DMS153 (cell line): ENCODE measurements at regions not wholly inside any gene's neighbourhood (a gene's known extent, or its start where the extent isn't known, plus 50 kb on each side); places are given as distances from the start of the nearest gene placed in this dataset.

ENCODE experiments used
- DNase-seq: peaks from one replicate; lab custom pipeline; 2025; lab: John Stamatoyannopoulos, UW

- no peak for DNase-seq
Measured at GRCh38 chr9:73655831-73656230, 504.2 kb downstream of the ANXA1 start.

DNA sequence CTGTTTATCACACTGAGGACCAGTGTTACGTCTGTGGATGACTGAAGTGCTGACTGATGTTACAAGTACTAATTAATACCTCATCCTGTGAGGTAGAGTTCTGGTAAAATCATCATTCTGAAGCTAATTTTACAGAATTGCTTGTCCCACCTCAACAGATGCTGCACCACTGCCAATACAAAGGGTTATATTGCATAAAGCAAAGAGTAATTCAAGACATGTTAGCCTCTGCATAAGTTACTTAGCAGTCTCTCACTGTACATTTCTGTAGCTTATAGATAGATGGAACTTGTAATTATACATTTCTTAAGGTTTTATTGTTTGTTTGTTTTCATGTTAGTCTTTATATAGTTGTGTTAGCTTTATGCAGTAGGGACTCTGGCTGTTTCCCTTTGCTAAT lies 513.6 kb downstream of the ANXA1 start:
- DNase-seq, result no peak

GRCh38 chr9:73667749-73668148 lies 516.1 kb downstream of the ANXA1 start:
- no peak for DNase-seq

DNA sequence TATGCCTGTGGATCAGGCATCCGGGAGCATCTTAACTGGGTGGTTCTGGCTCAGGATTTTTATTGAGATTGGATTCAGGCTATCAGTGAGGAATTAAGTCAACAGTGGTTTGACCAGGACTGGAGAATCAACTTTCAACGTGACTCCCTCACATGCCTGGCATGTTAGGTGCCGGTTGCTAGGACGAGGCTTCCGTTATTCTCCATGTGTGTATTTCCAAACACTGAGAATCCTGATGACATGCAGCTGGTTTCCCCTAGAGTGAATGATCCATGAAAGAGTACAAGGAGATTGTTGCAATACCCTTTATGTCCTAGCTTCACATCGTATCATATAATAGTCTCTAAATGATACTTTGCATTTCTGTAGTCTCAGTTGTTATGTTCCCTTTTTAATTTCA lies 529.2 kb downstream of the ANXA1 start:
- DNase-seq, result peak; percentile 66

DNA sequence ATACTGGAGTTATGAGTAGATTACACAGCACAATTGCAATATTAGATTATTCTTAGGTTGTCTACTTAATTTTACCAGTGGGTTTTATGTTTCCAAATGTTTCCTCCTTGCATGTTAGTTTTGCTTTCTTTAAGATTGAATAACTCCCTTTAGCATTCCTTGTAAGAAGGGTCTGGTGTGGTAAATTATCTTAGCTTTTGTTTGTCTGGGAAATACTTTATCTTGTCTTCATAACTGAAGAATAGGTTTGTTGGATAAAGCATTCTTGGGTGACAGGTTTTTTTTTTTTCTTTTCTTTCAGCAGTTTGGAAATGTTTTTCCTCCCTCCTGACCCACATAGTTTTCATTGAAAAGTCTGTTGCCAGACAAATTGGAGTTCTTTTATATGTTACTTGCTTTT lies 531.1 kb downstream of the ANXA1 start:
- no peak for DNase-seq

GRCh38 chr9:73683862-73684591 lies 532.4 kb downstream of the ANXA1 start:
- DNase-seq, result peak; percentile 47

DNA sequence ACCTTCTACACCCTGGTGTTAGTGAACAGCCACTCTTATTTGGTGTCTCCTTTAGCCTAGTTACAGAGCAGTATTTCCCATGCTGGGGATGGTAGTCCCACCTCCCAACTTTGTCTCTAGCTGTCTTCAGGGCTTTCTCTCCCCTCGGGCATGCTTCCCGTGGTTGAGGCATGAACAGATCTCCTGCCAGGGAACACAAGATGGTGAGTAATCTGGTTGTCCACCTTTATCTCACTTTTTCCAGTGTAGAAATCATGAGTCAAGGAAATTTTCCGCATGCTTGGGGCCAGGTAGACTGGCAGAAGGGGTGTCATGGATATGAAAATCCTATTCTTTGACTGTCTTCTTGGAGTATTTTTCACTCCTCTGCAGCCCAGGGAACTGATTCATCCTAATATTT lies 532.9 kb downstream of the ANXA1 start:
- DNase-seq, result no peak

- DNase-seq, result no peak
Measured at GRCh38 chr9:73685786-73686185, 534.1 kb downstream of the ANXA1 start.

- DNase-seq, result no peak
Measured at GRCh38 chr9:73689051-73689870, 537.6 kb downstream of the ANXA1 start.

- no peak for DNase-seq
Measured at GRCh38 chr9:73701415-73702057, 549.9 kb downstream of the ANXA1 start.

DNA sequence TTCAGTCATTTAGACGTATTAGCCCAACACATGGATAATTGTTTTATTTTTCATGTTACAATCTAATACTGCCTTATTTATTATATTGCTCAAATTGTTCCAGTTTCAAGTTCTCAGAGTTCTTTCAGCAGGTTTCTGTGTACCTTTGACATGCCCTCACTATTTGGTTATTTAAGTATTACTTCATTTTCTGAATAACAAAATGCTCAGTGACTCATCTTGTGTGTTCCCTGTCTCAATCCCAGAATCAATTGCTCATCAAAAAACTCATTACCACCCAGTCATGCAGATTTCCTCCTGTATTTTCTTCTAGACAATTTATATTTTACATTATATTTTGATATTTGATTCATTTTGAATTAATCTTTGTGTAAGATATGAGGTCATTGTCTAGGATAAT lies 562.6 kb downstream of the ANXA1 start:
- no peak for DNase-seq

DNA sequence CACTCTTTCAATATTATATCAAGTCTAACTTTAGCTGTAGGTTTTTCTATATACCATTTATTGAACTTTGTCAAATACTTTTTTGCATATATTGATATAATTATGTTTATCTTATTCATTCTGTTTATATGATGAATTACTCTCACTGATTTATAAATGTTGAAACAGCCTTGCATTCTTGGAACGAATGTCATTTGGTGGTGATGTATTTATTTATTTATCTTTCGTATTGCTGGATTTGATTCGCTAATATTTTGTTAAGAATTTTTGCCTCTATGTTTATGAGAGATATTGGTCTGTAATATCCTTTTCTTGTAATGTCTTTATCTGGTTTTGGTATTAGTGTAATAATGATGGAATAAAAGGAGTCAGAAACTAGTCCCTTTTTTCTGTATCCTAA lies 563.9 kb downstream of the ANXA1 start:
- DNase-seq, result no peak

DNA sequence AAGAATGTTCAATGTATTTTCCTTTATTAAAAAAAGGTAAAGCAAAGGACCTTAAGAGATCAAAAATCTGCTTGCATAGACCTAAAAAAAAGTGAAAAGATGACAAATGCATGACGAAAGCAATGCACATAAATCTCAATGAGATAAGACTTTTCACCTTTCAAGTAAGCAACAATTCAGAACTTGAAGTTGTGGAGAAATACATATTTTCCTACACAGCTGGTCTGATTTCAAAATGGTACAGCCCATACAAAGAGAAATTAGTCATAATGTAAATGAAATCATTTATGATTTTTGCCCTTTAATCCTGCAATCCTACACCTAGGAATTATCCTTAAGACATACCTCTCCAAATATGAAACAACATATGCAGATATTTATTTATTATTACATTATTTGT lies 568.0 kb downstream of the ANXA1 start:
- DNase-seq, result no peak

DNA sequence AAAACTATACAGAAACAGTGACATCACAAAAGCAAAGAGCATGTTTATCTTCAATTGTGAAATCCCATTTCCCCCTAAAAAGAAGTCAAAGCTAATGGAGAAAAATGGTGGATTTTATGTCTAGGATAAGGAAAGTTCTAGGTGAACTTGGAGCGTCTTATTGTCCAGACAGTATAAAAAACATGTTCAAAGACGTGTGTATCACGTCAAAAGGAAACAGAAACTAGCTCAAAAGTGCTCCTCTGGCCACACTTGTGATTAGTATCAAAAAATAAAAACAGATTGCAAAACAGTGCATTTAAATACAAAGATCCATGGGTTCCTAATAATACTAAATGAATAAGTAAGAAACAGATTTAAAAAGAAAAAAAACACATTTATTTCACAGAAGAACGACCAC lies 568.9 kb downstream of the ANXA1 start:
- no peak for DNase-seq

DNA sequence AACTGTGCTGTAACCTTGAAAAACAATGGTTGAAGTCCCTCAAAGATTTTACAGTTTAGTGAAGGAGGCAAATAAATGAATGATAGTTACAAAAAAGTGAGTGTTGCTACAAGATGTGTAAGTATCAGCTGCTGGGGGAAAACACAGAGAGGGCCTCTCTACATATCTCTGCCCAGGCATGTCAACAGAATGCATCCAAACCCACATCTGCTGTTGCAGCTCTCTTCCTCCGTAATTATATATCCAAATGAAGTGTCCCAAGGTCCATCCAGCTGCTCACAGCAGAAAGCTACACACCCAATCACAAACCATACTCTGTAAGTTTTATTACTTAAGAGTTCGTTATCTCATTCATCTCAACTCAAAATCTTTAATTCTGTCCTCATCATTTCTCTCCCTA lies 584.6 kb downstream of the ANXA1 start:
- DNase-seq, result no peak

DNA sequence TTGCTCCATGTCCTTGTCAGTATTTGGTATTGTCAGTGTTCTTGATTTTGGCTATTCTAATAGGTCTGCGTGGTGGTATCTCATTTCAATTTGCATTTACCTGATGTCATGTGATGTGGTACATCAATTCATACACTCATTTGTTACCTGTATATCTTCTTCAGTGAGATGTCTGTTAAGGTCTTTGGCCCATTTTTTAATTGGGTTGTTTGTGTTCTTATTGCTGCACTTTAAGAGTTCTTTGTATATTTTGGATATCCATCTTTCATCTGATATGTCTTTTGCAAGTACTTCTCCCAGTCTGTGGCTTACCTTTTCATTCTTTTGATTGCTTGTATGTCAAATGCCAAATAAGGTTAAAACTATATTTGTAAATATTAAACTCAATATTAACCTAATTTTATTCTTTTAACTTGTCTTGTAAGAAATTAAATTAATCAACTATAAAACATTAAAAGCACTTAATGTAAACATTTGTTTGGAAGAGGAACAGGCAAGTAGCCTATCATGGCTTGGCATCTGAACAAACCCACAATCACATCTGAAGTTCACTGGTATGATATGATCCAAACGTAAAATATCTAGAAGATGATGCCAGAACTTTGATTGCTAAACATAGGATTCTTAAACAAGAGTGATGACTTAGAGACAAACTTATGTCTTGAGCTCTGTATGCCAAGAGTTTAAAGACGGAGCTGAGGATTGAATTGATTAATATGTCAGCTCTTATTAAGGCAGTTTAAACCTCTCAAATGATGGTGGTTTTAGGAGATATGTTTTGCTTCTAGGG lies 587.3 kb downstream of the ANXA1 start:
- no peak for DNase-seq

- DNase-seq, result no peak
Measured at GRCh38 chr9:73741316-73741715, 589.7 kb downstream of the ANXA1 start.

DNA sequence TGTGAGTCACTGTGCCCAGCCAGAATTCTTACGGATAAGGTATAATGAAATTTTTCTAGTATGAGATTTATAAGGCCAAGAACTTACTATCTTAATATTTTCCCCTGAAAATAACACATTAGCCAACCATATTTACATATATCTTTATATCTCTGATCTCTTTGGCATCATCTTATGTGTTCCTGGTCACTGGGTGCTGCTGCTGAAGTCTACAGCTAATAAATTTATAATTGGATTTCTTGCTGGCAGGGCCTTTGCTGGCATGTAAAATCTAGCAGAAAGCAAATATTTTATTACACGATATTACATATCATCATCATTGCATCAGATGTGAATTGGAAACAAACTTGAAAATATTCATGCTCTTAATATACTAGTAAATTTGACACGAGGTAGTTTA lies 590.7 kb downstream of the ANXA1 start:
- no peak for DNase-seq

- DNase-seq, result no peak
Measured at GRCh38 chr9:73743826-73744225, 592.2 kb downstream of the ANXA1 start.

- DNase-seq, result no peak
Measured at GRCh38 chr9:73745598-73745997, 593.9 kb downstream of the ANXA1 start.

DNA sequence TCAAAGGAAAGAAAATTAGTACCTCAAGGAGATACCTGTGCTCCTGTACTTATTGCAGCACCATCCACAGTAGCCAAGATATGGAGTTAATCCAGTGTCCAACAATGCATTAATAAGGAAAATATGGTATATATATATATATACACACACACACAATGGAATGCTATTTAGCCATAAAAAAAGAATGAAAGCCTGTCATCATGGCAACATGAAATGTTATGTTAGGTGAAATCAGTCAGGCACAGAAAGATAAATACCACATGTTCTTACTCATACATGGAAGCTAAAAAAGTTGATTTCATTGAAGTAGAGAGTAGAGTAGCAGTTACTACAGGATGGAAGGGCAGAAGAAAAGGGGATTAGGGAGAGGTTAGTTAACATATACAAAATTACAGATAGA lies 601.5 kb downstream of the ANXA1 start:
- no peak for DNase-seq

- DNase-seq, result no peak
Measured at GRCh38 chr9:73761905-73762304, 610.2 kb downstream of the ANXA1 start.
